Germinal center (tissue), 1 donor: ENCODE measurements at regions not wholly inside any gene's neighbourhood (a gene's known extent, or its start where the extent isn't known, plus 50 kb on each side); places are given as distances from the start of the nearest gene placed in this dataset.

Experiments used
- DNase-seq: peaks from one replicate; pipeline ENCODE4 v3.0.0; 2012; ENCODE audit warnings: mixed read lengths, low spot score

DNA sequence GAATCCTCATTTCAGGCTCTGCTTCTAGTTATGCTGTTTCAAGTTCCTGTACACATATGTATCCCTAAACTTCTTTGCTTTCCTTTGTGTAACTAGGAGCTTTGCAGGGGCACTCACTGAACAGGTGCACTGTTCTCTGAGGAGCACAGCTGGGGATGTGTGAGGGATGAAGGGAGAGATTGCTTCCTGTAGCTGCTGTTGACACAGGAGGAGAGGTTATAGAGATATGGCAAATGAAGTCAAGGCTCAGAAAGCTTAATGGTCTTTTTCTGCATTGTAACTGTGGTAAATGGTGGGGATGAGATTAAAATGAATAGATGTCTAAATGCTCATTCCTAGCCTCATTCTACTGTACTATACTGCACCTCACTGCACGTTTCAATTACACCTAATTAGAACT is 454.3 kb downstream of the BTBD3 start:
- no peak for DNase-seq

DNA sequence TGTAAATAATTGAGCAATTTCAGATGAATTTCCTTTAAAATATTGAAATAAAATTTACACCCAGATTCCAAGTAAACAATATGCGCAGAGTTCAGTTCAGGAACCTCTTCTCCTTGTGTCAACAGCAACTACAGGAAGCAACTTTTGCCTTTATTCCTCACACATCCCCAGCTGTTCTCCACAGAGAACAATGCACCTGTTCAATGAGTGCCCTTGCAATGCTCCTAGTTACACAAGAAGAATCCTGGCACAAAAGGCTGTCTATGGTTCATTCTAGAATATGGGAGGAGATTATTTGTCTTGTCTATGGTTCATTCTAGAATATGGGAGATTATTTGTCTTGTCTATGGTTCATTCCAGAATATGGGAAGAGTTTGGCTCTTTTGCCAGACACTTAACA is 454.9 kb downstream of the BTBD3 start:
- DNase-seq = no peak

- no peak for DNase-seq
These were observed 458.3 kb downstream of the BTBD3 start for GRCh38 chr20:12375967-12376366.

GRCh38 chr20:12383821-12384220 is 466.1 kb downstream of the BTBD3 start:
- DNase-seq = no peak

GRCh38 chr20:12386821-12387220 is 469.1 kb downstream of the BTBD3 start:
- DNase-seq = no peak

- no peak for DNase-seq
These were observed 473.4 kb downstream of the BTBD3 start for GRCh38 chr20:12391099-12391498.

DNA sequence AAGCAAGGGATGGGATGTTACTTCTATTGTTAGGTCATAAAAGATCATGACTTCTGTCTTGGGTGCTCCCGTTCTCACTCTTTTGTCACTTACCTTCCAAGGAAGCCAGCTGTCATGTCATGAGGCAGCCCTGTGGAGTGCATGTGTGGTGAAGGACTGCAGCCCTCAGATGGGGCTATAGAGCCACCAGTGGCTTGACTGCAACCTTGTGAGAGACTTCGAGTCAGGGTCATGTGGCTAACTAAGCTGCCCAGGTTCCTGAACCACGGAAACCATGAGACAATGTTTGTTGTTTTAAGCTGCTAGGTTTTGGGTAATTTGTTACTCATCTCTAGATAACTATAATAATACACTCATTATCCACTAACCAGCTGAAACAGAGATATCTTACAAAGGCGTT is 477.1 kb downstream of the BTBD3 start:
- no peak for DNase-seq

GRCh38 chr20:12395353-12395752 is 477.7 kb downstream of the BTBD3 start:
- DNase-seq = no peak

- no peak for DNase-seq
These were observed 478.1 kb downstream of the BTBD3 start for GRCh38 chr20:12395760-12396159.

- DNase-seq = no peak
These were observed 481.6 kb downstream of the BTBD3 start for GRCh38 chr20:12399110-12399836.

GRCh38 chr20:12404941-12405340 is 487.2 kb downstream of the BTBD3 start:
- DNase-seq = no peak

DNA sequence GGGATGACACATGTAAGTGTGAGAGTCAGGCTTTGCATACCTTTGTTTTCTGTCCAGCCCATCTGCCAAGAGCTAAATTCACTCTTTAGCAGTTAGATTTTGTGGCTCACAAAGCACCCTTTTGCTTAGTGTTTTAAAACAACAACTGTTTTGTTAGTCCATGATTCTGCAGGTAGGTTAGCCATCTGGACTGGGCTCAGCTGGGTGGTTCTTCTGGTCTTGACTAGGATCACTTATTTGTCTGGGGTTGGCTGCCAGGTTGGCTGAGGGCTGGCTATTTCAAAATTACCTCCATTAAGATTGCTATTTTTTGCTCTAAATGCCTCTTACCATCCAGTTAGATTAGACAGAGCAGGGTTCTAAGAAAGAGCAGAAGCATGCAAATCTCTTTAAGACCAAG is 489.3 kb downstream of the BTBD3 start:
- no peak for DNase-seq

DNA sequence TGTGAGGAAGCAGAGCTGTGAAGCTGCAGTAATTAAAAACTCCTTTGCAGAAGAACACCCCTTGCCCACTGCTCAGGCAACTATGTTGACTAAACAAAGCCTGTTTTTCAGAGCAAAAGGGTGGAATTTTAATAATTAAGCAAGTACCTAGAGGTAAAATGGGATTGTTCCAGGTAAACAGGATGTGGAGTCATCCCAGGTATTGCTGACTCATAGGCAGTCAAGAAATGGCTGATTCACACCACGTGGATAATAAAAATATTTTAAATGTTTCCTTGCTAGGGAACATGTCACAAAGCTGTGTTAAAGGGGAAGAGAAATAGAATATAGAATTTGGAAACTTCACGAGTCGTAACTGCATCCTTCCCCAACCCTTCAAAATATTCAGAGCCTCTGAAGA is 491.8 kb downstream of the BTBD3 start:
- DNase-seq = no peak

GRCh38 chr20:12410783-12411182 is 493.1 kb downstream of the BTBD3 start:
- DNase-seq = no peak

- no peak for DNase-seq
These were observed 493.7 kb downstream of the BTBD3 start for GRCh38 chr20:12411246-12411940.

GRCh38 chr20:12413116-12413515 is 495.4 kb downstream of the BTBD3 start:
- DNase-seq = no peak

DNA sequence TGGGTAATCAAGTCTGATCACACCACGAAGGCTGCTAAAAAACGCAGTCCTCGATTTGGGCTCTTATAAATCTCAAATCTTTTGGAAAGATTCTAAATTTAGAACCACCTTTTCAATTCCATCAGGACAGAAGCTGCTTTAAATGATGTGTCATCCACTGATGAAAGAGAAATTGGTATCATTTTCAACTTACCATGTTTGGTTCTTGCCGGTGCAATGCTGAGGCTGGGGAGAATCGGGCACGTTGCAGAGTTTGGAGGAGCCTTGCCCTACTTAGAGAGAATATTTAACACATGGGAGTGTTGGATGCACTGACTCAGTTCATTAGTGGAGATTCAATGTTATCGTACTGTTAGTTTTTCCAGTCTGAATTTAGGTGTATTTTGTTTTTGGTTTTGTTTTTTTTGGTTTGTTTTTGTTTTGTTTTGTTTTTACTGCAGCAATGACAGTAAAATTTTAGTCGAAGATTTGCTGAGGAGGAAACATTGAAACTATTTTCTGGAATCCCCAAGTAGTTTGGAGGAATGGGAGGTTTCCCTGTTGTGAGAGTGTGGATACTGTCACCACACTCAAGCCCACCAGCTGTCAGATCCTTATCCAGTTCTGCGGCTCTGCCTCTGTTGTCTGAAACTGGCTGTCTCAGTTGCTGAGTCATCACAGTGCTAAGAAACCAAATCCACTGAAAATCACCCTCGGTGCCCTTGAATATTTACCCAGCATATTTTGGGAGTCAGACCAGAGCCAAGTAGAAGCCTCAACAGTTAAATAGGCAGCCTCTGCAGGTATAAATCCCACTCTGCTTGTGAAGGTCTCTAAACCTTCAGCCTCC is 497.0 kb downstream of the BTBD3 start:
- no peak for DNase-seq

DNA sequence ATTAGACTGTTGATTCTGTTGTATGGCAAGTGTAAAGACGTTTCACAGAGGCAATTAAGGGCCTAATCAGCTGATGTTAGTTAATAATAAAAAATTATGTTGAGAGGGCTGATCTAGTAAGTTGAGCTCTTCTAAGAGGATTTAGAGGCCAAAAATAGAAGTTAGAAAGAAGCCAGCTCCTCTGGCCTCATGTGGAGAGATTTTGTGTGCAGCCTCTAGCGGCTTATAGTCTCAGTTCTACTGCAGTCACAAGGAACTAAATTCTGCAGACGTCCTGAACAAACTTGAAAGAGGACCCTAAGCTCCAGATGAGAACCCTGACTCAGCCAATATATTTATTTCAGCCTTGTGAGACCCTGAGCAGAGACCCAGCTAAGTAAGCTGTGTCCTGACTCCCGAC is 498.6 kb downstream of the BTBD3 start:
- DNase-seq = no peak

DNA sequence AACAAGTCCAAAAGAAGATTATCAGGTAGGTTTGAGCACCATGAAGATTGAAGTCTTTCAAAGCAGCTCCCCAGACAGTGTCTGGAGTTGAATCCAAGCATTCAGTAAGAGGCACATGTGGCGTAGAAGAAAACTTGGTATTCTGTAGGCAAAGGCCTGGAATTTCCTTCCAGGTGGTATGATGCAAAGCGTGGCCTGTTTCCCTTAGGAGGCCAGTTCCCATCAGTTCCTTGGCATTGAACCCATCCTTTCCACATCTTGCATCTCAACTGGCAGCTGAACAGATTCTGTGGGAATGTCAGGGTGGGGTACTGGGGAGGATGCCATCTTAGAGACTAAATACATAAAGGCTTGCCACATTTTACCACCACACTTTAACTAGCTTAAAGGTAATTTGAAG is 516.0 kb downstream of the BTBD3 start:
- no peak for DNase-seq

DNA sequence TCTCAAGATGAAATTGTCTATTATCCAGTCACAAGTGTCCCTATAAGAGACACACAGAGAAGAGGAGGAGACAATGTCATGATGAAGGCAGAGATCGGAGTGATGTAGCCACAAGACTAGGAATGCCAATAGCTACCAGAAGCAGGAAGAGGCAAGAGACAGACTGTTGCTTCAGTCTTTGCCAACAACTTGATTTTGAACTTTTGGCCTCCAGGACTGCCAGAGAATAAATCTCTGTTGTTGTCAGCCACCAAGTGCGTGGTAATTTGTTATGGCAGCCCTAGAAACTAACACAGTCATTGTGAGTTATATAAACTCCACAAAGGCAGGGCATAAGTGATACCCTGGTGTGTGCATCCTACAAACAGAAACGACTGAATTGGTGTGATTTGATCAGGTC is 517.0 kb downstream of the BTBD3 start:
- no peak for DNase-seq

GRCh38 chr20:12435268-12435667 is 517.6 kb downstream of the BTBD3 start:
- DNase-seq = no peak

- DNase-seq = no peak
These were observed 536.0 kb downstream of the BTBD3 start for GRCh38 chr20:12453711-12454110.

DNA sequence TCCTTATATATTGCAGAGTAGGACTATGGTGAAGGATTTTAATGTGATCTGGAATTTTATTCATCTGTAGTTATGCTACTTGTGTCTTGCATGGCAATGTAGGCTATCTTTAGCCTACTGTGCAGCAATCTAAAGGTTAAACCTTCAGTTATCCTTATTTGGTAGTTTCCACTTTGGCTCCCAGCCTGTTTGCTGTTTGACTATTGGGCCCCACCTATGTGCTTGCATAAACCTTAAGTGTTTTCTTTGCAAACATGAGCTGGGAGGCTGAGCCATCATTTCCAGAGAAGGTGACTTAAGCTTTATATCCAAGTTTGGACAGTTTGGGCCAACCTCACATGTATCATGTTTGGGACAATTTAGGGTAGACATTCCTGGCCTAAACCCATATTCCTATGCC is 537.5 kb downstream of the BTBD3 start:
- no peak for DNase-seq
